ENCODE measurements at regions not wholly inside any gene's neighbourhood (a gene's known extent, or its start where the extent isn't known, plus 50 kb on each side); places are given as distances from the start of the nearest gene placed in this dataset.

GRCh38 chrX:43604753-43605152 is 51.3 kb upstream of the MAOA start:
- Histone ChIP-seq H3K4me1 (replicated peaks in 1 of 4; ENCODE audit: control insufficient read depth in 3 of 4, insufficient read depth in 4 of 4, low read length in 3 of 4) (no peaks in the 10 kb centered on the region), H3K4me2 (ENCODE audit: insufficient read depth in 1 of 2, low read depth in 2 of 2, low read length in 2 of 2) (no peak overlapping the region), H4K5ac (ENCODE audit: insufficient read length, low read depth, low read length) (no peak overlapping the region), H3K79me2 (ENCODE audit: control insufficient read depth in 1 of 2, insufficient read depth in 2 of 2, low read length in 2 of 2) (no peaks in the 10 kb centered on the region), H3K18ac (ENCODE audit: extremely low read depth, low read length) (no peak overlapping the region), H3K14ac (ENCODE audit: insufficient read length) (no peak overlapping the region), H2AFZ (ENCODE audit: low read length) (no peak overlapping the region), H4K20me1 (replicated peaks in 1 of 2; ENCODE audit: control insufficient read depth in 1 of 2, insufficient read depth in 2 of 2, low read length in 2 of 2) (no peaks in the 10 kb centered on the region), H3K56ac (replicated peaks; ENCODE audit: insufficient read length, low read depth, low read length) (no peak overlapping the region), H3K27ac (ENCODE audit: low read depth, low read length) (no peak overlapping the region), H2BK120ac (replicated peaks; ENCODE audit: low read depth, low read length) (no peak overlapping the region), H3K9ac (replicated peaks in 1 of 4; ENCODE audit: extremely low read depth in 1 of 4, low read depth in 3 of 4, low read length in 3 of 4) (no peak overlapping the region), H3K4ac (replicated peaks; ENCODE audit: insufficient read length, low read depth, low read length) (no peak overlapping the region), H3K23ac (ENCODE audit: insufficient read length) (no peak overlapping the region), H4K8ac (ENCODE audit: extremely low read depth, insufficient read depth, low read length) (no peak overlapping the region), H3K27me3 (replicated peaks in 1 of 4; ENCODE audit: control insufficient read depth in 3 of 4, extremely low read depth in 1 of 4, insufficient read depth in 3 of 4, low read length in 3 of 4) (no peaks in the 10 kb centered on the region), H3K9me3 (ENCODE audit: insufficient read depth in 2 of 2, low read depth in 1 of 2, low read length in 1 of 2) (no peaks in the 10 kb centered on the region), H2BK12ac (ENCODE audit: low read depth, low read length) (no peak overlapping the region; the same call in 1 of the 2 replicates), H3K36me3 (ENCODE audit: control insufficient read depth in 2 of 4, insufficient read depth in 4 of 4, low read length in 3 of 4) (no peaks in the 10 kb centered on the region), H3K79me1 (ENCODE audit: low read depth, low read length) (no peaks in the 10 kb centered on the region), H3K23me2 (ENCODE audit: low read depth, low read length) (no peaks in the 10 kb centered on the region), H2BK5ac (ENCODE audit: low read depth, low read length) (no peak overlapping the region), H2BK20ac (ENCODE audit: low read length) (no peak overlapping the region), H3K4me3 (ENCODE audit: extremely low read depth in 1 of 4, insufficient read depth in 2 of 4, low read depth in 3 of 4, low read length in 4 of 4) (no peak overlapping the region), H2AK5ac (ENCODE audit: low read depth, low read length) (no peak overlapping the region), H4K91ac (replicated peaks; ENCODE audit: insufficient read length, low read length) (no peak overlapping the region), H2BK15ac (ENCODE audit: low read length) (no peak overlapping the region)
- DNase-seq (ENCODE audit: low read depth in 1 of 2, low spot score in 2 of 2) (no peak), FAIRE-seq (no peak)
- CTCF ChIA-PET (ENCODE audit: partially characterized antibody) = no interaction called here
- POLR2A ChIA-PET (ENCODE audit: partially characterized antibody) = no interaction called here
- TF ChIP-seq BCL11A (IDR thresholded peaks at IDR 0.05; ENCODE audit: low read depth in 2 of 2, low read length in 2 of 2) = no peak
- no peak for TF ChIP-seq KDM1A (IDR thresholded peaks at IDR 0.05; ENCODE audit: borderline replicate concordance, low read length)
- no peak for TF ChIP-seq EGR1 (IDR thresholded peaks at IDR 0.05; ENCODE audit: borderline replicate concordance, low read depth, low read length)
- TF ChIP-seq EP300 (IDR thresholded peaks at IDR 0.05; ENCODE audit: borderline replicate concordance in 1 of 2, low read depth in 2 of 2, low read length in 2 of 2) = no peak
- no peak for TF ChIP-seq CHD2 (IDR thresholded peaks at IDR 0.05; ENCODE audit: low read length)
- TF ChIP-seq POLR2A (IDR thresholded peaks at IDR 0.05; ENCODE audit: control extremely low read depth in 1 of 2, low read depth in 2 of 2, low read length in 2 of 2) = no peak
- TF ChIP-seq HDAC2 (IDR thresholded peaks at IDR 0.05; ENCODE audit: borderline replicate concordance in 1 of 2, low read depth in 2 of 2, low read length in 2 of 2) = no peak
- no peak for TF ChIP-seq GTF2F1 (IDR thresholded peaks at IDR 0.05; ENCODE audit: borderline replicate concordance, low read depth, low read length)
- TF ChIP-seq CREB1 (IDR thresholded peaks at IDR 0.05) = no peak
